IMR-90 (cell line): ENCODE measurements at regions not wholly inside any gene's neighbourhood (a gene's known extent, or its start where the extent isn't known, plus 50 kb on each side); places are given as distances from the start of the nearest gene placed in this dataset.

ENCODE experiments used
- BHLHE40 ChIP-seq: fragments of 150-350 bp; IDR thresholded peaks from 2 replicates; pipeline ENCODE4 v1.6.1; 2016; ENCODE audit warnings: mild to moderate bottlenecking, low read depth, low read length
- CEBPB ChIP-seq: IDR thresholded peaks from 2 replicates; pipeline ENCODE4 v1.6.1; 2012; ENCODE audit warnings: low read depth, low read length, improper control_type of control experiment
- CHD1 ChIP-seq: IDR thresholded peaks from 2 replicates; pipeline ENCODE4 v1.6.1; 2012; ENCODE audit warnings: low read depth, low read length, improper control_type of control experiment
- FOS ChIP-seq: fragments of 150-350 bp; IDR thresholded peaks from 2 replicates; pipeline ENCODE4 v1.6.1; 2016; ENCODE audit warnings: low read depth, low read length
- MAFK ChIP-seq: IDR thresholded peaks from 2 replicates; pipeline ENCODE4 v1.6.1; 2012; ENCODE audit warnings: low read depth, low read length, improper control_type of control experiment
- POLR2A ChIP-seq: IDR thresholded peaks from 2 replicates; pipeline ENCODE4 v1.6.1; 2012; ENCODE audit warnings: mild to moderate bottlenecking, low read depth, low read length
- SMC3 ChIP-seq: fragments of 150-350 bp; IDR thresholded peaks from 2 replicates; pipeline ENCODE4 v1.6.1; 2016; ENCODE audit warnings: low read depth, mild to moderate bottlenecking, antibody characterized with exemption, low read length, moderate library complexity
- TF ChIP-seq, protein P1 (sequence below): conservative IDR thresholded peaks from 2 replicates; pipeline ENCODE4 v1.5.1; 2012; ENCODE audit warnings: mild to moderate bottlenecking, low read depth, low read length, improper control_type of control experiment
- TF ChIP-seq, protein P2 (sequence below): fragments of 150-350 bp; IDR thresholded peaks from 2 replicates; pipeline ENCODE4 v1.6.1; 2017; ENCODE audit warnings: mild to moderate bottlenecking, antibody characterized with exemption, low read length, low read depth
- TF ChIP-seq, protein P3 (sequence below): fragments of 150-350 bp; IDR thresholded peaks from 2 replicates; pipeline ENCODE4 v1.6.1; 2016; ENCODE audit warnings: low read depth, mild to moderate bottlenecking, low read length, moderate library complexity, borderline replicate concordance

DNA sequence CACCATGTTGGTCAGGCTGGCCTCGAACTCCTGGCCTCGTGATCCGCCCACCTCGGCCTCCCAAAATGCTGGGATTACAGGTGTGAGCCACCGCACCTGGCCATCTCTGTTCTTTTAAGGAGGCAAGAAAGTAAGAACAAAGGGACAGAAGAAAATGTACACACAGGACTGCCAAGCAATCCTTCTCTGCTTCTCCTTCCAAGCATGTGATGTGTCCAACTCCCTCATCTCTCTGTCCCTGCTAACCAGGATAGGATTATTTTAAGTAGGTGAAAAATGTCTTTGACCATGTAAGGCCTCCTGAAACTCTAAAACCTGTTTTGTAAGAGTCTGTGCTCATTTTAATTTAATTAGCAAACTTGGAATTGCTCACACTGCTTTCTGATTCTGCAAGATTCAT lies 89.3 kb upstream of the ATL2 start:
- TF ChIP-seq POLR2A (no peak), CHD1 (no peak), SMC3 (no peak), BHLHE40 (no peak), MAFK (no peak), CEBPB (no peak), FOS (no peak)
- TF ChIP-seq, protein P1, sequence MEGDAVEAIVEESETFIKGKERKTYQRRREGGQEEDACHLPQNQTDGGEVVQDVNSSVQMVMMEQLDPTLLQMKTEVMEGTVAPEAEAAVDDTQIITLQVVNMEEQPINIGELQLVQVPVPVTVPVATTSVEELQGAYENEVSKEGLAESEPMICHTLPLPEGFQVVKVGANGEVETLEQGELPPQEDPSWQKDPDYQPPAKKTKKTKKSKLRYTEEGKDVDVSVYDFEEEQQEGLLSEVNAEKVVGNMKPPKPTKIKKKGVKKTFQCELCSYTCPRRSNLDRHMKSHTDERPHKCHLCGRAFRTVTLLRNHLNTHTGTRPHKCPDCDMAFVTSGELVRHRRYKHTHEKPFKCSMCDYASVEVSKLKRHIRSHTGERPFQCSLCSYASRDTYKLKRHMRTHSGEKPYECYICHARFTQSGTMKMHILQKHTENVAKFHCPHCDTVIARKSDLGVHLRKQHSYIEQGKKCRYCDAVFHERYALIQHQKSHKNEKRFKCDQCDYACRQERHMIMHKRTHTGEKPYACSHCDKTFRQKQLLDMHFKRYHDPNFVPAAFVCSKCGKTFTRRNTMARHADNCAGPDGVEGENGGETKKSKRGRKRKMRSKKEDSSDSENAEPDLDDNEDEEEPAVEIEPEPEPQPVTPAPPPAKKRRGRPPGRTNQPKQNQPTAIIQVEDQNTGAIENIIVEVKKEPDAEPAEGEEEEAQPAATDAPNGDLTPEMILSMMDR, result no peak
- TF ChIP-seq, protein P2, sequence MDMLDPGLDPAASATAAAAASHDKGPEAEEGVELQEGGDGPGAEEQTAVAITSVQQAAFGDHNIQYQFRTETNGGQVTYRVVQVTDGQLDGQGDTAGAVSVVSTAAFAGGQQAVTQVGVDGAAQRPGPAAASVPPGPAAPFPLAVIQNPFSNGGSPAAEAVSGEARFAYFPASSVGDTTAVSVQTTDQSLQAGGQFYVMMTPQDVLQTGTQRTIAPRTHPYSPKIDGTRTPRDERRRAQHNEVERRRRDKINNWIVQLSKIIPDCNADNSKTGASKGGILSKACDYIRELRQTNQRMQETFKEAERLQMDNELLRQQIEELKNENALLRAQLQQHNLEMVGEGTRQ, result no peak
- TF ChIP-seq, protein P3, sequence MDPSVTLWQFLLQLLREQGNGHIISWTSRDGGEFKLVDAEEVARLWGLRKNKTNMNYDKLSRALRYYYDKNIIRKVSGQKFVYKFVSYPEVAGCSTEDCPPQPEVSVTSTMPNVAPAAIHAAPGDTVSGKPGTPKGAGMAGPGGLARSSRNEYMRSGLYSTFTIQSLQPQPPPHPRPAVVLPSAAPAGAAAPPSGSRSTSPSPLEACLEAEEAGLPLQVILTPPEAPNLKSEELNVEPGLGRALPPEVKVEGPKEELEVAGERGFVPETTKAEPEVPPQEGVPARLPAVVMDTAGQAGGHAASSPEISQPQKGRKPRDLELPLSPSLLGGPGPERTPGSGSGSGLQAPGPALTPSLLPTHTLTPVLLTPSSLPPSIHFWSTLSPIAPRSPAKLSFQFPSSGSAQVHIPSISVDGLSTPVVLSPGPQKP, result no peak
